Activated naive CD4-positive, alpha-beta T cell treated with anti-CD3 and anti-CD28 coated beads, Interleukin-2, amount 50 U/mL, for 72 hours (primary cell): ENCODE measurements at regions not wholly inside any gene's neighbourhood (a gene's known extent, or its start where the extent isn't known, plus 50 kb on each side); places are given as distances from the start of the nearest gene placed in this dataset.

Experiments
- ATAC-seq, 2 donors: fragments of 150-1000 bp; cut with Tn5 transposase; 2 replicates each; pipeline ENCODE4 v1.10.0; 2021; ENCODE audit warnings: mild to moderate bottlenecking in 2 of 2, moderate library complexity in 2 of 2
- DNase-seq, 2 donors: peaks; one replicate each; pipeline ENCODE4 v3.0.0; 2021 to 2022; ENCODE audit warnings: low spot score in 2 of 2
- H3K27ac Mint-ChIP-seq, 2 donors: one replicate each; pipeline ENCODE4 v1.8.0; 2022; ENCODE audit warnings: mild to moderate bottlenecking in 2 of 2, mixed read lengths in 2 of 2
- H3K36me3 Mint-ChIP-seq, 2 donors: one replicate each; pipeline ENCODE4 v1.8.0; 2022; ENCODE audit warnings: mixed read lengths in 2 of 2
- H3K9me3 Mint-ChIP-seq, 2 donors: one replicate each; pipeline ENCODE4 v1.8.0; 2022; ENCODE audit warnings: mixed read lengths in 2 of 2

DNA sequence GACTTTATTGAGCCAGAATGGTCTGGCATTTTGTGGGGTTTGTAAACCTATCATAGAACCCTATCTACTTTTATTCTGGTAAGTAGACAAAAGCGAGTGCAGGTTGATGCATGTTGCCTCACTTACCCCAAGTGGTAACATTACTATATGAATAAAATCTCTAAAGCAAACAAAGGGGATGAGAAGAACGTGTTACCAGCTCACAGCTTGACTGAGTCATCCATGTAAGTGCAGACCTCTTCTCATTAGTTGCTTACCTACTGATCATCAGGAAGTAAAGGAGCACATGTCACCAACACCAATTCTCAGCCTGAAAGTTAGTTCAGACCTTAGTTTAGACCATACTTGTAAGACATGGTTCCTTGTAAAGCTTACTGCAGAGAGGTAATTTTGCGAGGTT, 1328.3 kb downstream of the C4orf33 start:
- Mint-ChIP-seq H3K27ac (no peak overlapping the region), H3K36me3 (no peaks in the 10 kb centered on the region), H3K9me3 (peaks cover 9 to 21% of the 10 kb centered on the region in 2 donors)
- ATAC-seq = no peak
- no peak for DNase-seq

DNA sequence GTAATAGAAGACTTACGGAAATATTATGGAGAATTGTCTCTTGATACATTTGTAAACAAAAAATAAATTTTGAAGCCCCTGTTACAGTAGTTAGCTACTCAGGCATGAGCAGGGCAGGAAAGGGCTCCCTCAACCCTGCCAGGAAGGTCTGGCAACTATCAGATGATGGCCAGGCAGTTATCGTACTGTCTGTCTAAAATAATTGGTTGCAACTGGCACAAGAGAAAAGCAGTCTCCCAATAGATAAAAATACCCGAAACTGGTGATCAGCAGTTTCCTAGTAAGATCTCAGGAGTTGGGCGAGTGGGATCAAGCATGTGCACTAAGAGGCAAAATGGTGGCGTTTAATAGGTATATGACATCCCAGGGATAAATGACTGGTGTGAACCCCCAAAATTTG, 1336.3 kb downstream of the C4orf33 start:
- ATAC-seq = no peak
- no peak for DNase-seq
- peaks cover 8 to 18% of the 10 kb centered on the region in 2 donors for H3K9me3 Mint-ChIP-seq
- no peak overlapping the region for H3K27ac Mint-ChIP-seq
- H3K36me3 Mint-ChIP-seq = no peaks in the 10 kb centered on the region

DNA sequence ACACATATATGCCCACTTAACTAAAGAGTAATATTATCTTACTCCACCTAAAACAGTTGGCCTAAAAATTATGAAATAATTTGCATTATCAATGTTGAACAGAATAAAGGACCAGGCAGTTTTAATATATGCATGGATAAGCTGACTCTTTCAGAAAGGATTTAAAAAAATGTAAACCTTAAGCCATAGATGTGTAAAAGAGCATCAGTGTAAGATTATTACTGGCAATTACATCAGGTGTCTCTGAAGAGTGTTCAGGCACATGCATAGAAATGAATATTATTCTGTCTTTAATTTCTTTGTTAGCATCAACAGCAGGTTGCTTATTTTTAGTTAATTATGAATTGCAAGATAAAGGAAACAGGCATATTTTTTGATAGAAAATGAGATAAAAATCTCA, 1353.8 kb downstream of the C4orf33 start:
- Mint-ChIP-seq H3K36me3 (peaks cover 0 to 5% of the 10 kb centered on the region in 2 donors), H3K27ac (no peak overlapping the region), H3K9me3 (peaks cover 12 to 21% of the 10 kb centered on the region in 2 donors)
- DNase-seq (no peak), ATAC-seq (no peak)

DNA sequence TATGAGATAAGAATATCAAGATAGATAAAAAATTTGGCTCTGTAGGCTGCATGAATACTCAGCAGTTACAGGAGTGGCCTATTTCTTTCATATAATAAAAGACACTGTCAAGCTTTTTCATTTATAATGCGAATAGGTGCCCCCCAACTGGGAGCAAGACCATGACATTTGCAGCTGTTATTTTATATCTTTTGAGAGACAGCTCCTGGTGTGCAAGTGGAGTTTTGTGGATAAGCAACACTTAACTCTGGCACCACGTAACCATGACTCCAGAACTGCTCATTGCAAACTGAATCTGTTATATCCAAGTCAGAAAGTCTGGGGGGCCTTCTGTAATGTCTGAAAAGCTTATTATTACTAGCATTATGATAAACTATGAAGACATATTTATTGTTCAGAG, 1372.4 kb downstream of the C4orf33 start:
- no peaks in the 10 kb centered on the region for H3K36me3 Mint-ChIP-seq
- H3K27ac Mint-ChIP-seq = no peak overlapping the region
- peaks cover 5% of the 10 kb centered on the region in 2 donors for H3K9me3 Mint-ChIP-seq
- no peak for DNase-seq
- no peak for ATAC-seq

DNA sequence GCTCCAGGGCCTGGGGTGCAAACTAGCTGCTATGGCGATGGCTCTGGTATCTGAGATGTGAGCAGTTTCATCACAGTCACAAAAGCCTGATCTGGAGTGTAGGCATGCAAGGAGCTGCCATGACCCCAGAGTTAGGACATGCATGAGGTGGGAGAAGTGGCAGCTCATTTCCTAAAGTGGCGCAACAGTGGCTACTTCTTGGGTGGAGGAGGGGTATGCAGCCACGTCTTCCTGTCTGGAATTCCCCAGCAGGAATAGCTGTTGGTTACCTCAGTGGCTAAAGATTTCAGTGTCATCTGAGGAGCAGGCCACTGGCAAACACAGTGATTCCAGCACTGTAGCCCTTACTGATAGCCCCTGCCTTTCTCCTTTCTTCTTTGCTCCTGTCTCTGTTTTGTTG, 1382.5 kb downstream of the C4orf33 start:
- Mint-ChIP-seq H3K9me3 (peaks cover 6 to 14% of the 10 kb centered on the region in 2 donors), H3K27ac (no peak overlapping the region), H3K36me3 (peaks cover 0 to 8% of the 10 kb centered on the region in 2 donors)
- DNase-seq = no peak
- no peak for ATAC-seq

DNA sequence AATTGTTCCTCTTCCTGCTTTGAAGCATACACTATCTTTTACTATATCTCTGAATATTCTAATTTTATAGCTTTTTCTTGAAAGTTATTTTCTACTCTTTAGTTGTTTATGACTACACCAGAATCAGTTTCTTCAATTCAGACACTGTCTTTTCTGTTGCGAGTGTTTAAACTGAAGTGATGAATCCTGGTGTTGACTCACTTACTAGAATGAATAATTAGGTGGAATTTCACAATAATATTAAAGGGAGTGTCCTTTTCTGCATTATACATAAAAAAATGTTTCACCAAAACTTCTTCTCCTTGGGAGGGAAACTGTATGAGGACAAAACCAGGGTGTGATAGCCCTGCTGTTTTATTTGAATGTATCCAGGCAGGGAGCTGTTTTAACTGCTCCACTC, 1383.1 kb downstream of the C4orf33 start:
- H3K9me3 Mint-ChIP-seq = peaks cover 6 to 18% of the 10 kb centered on the region in 2 donors
- H3K27ac Mint-ChIP-seq = no peak overlapping the region
- no peak for DNase-seq
- ATAC-seq = no peak
- peaks cover 0 to 8% of the 10 kb centered on the region in 2 donors for H3K36me3 Mint-ChIP-seq

DNA sequence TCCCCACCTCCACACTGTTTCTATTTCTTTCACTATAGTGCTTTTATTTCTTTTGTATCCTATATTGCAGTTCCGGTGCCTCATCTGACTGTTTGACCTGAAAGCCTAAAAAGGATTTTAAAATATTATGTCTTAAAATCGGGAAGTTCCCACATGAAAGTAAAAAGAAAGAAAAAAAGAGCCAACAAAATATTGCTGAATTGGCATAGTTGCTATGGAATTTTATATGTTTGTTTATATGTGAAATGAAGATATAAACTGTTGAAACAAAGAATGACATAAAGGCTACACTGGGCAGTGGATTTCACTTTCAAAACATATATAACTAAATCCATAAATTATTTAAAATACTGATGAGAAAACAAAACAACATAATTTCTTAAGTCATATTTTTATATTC, 1383.7 kb downstream of the C4orf33 start:
- Mint-ChIP-seq H3K9me3 (peaks cover 6 to 18% of the 10 kb centered on the region in 2 donors), H3K36me3 (peaks cover 0 to 8% of the 10 kb centered on the region in 2 donors), H3K27ac (no peak overlapping the region)
- ATAC-seq (no peak), DNase-seq (no peak)

DNA sequence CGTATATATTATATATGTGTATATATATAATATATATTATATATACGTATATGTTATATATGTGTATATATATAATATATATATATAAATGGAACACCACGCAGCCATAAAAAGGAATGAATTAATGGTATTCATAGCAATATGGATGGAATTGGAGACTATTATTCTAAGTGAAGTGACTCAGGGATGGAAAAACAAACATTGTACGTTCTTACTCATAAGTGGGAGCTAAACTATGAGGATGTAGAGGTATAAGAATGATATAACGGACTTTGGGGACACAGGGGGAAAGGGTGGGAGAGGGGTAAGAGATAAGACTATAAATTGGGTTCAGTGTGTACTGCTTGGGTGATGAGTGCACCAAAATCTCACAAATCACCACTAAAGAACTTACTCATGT, 1388.9 kb downstream of the C4orf33 start:
- Mint-ChIP-seq H3K36me3 (peaks cover 0 to 8% of the 10 kb centered on the region in 2 donors), H3K27ac (no peak overlapping the region), H3K9me3 (peaks cover 6 to 16% of the 10 kb centered on the region in 2 donors)
- DNase-seq (no peak), ATAC-seq (no peak)

DNA sequence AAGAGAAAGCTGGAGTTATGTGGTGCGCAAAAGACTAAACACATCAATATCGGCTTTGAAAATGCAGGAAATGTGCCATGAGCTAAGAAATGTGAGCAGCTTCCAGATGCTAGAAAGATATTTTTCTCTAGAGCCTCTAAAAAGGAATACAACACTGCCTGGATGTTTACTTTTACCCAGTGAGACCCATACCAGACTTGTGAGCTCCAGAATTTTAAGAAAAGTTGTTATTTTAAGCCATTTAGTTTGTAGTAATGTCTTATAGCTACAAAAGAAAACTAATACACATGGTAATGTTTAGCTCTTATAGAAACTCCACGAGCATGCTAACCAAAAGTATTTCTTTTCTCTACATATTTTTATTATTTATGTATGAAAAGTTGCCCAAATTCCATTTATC, 1389.4 kb downstream of the C4orf33 start:
- no peak overlapping the region for H3K27ac Mint-ChIP-seq
- peaks cover 6 to 16% of the 10 kb centered on the region in 2 donors for H3K9me3 Mint-ChIP-seq
- H3K36me3 Mint-ChIP-seq = peaks cover 0 to 8% of the 10 kb centered on the region in 2 donors
- no peak for ATAC-seq
- DNase-seq = no peak

DNA sequence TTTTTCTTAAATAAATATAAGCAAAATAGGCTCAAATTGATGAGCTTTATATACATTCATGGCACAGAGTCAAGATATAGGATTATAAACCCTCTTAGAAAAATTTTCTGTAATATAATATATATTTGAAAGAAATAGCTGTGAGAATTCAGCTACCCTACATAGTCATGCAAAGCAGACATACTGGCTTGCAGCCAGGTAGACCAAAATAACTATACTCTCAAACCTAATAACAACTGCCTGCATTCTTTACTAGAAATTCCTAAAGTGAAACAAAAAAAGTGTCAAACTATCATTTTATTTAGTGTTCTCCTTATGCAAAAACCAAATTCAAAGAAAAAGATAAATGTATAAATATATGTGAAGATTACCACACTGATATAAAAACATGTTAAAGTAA, 1390.2 kb downstream of the C4orf33 start:
- Mint-ChIP-seq H3K9me3 (peaks cover 11 to 17% of the 10 kb centered on the region in 2 donors), H3K27ac (no peak overlapping the region), H3K36me3 (peaks cover 0 to 8% of the 10 kb centered on the region in 2 donors)
- ATAC-seq (no peak), DNase-seq (no peak)

DNA sequence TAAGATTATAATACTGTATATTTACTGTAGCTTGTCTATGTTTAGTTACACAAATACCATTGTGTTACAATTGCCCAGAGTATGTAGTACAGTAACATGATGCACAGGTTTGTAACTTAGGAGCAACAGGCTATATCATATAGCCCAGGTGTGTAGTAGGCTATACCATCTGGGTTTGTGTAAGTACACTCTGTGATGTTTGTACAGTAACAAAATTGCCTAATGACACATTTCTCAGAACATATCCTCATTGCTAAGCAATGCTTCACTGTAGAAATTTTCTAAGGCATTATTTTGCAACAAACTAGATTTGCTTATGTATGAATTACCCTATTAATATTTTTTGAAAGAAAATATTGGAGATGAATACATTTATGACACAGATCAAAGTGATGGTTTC, 1390.9 kb downstream of the C4orf33 start:
- ATAC-seq = no peak
- Mint-ChIP-seq H3K36me3 (peaks cover 0 to 7% of the 10 kb centered on the region in 2 donors), H3K27ac (no peak overlapping the region), H3K9me3 (peaks cover 18 to 23% of the 10 kb centered on the region in 2 donors)
- DNase-seq = no peak

DNA sequence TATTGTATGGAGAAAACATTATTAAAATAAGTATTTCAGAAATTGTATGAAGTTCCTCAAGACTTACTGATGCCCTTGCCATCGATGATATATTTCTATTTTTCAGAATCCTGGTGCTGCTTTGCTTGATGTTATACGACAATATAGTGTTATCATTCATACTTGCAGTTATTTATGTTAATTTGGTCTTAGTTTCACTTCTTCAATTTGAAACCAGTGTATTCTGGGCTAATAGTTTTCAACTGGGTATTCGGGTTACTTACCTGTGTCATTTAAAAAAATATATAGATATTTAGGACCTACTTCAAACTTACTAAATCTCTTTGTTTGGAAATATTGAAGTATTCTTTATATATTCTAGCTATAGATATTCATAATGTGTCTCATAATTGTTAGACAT, 1414.7 kb downstream of the C4orf33 start:
- peaks cover 12 to 23% of the 10 kb centered on the region in 2 donors for H3K9me3 Mint-ChIP-seq
- ATAC-seq (no peak), DNase-seq (no peak)
- no peak overlapping the region for H3K27ac Mint-ChIP-seq
- no peaks in the 10 kb centered on the region for H3K36me3 Mint-ChIP-seq

DNA sequence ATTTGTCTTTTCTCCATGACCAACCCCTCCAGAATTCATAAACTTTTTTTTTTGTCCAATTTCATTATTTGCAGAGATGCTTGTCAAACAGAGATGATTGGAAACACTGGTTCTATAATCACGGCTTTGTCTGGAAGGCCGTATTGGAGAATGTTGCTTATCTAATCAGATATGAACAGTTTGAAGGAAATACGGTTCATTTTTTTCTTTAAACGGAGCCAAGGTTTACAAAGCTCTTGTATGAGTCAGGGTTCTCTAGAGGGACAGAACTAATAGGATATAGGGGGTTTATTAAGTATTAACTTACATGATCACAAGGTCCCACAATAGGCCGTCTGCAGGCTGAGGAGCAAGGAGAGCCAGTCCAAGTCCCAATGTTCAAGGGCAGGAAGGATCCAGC, 1415.8 kb downstream of the C4orf33 start:
- no peak overlapping the region for H3K27ac Mint-ChIP-seq

DNA sequence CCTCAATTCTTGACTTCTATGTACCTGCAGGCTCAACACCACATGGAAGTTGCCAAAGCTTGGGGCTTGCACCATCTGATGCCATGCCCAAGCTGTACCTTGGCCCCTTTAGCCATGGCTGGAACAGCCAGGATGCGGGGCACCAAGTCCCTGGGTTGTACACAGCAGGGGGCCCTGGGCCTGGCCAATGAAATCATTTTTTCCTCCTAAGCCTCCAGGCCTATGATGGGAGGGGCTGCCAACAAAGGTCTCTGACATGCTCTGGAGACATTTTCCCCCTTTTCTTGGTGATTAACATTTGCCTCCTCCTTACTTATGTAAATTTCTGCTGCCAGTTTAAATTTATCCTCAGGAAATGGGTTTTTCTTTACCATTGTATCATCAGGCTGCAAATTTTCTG, 1428.1 kb downstream of the C4orf33 start:
- DNase-seq = no peak
- peaks cover 20% of the 10 kb centered on the region in 2 donors for H3K9me3 Mint-ChIP-seq
- no peak for ATAC-seq
- no peak overlapping the region for H3K27ac Mint-ChIP-seq
- H3K36me3 Mint-ChIP-seq = no peaks in the 10 kb centered on the region

More for the DNA sequence above, 1415.8 kb downstream of the C4orf33 start:
- H3K36me3 Mint-ChIP-seq = no peaks in the 10 kb centered on the region
- peaks cover 12 to 27% of the 10 kb centered on the region in 2 donors for H3K9me3 Mint-ChIP-seq
- DNase-seq (no peak), ATAC-seq (no peak)

DNA sequence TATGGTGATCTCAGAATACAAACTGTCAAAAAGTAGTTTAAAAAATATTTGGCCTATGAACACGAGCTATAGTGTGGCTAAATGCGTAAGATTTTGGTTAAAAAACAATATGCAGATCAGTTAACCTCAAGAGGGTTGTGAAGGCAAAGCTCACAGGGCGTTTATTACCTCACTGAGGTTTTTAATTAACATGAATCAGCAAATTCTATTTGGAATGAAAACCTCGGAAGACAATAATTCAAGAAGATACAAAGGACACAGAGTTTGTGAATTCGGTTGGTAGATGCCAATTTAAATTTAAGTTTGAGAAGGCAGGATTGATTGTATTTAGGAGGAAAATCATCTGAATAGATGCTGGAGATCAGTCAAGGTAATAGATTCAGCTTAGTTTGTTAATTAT, 1434.6 kb downstream of the C4orf33 start:
- DNase-seq (no peak), ATAC-seq (no peak)
- Mint-ChIP-seq H3K9me3 (peaks cover 17 to 20% of the 10 kb centered on the region in 2 donors), H3K36me3 (no peaks in the 10 kb centered on the region), H3K27ac (no peak overlapping the region)

DNA sequence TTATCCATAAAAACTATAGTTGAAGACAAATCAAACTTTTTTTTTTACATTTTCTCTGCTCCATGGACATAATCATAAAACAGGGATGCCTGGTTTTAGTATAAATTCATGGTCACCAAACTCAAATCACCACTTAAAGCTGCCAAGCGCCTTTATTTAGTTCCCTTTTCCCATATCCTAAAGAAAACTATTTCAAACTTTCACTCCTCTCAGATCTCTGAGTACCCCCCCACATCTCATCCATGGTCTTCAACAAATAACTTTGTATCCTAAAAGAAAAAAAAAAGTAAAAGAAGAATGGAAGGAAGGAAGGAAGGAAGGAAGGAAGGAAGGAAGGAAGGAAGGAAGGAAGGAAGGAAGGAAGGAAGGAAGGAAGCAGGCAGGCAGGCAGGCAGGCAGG, 1438.7 kb downstream of the C4orf33 start:
- no peak for ATAC-seq
- no peak for DNase-seq
- no peaks in the 10 kb centered on the region for H3K36me3 Mint-ChIP-seq
- H3K27ac Mint-ChIP-seq = no peak overlapping the region
- peaks cover 14 to 18% of the 10 kb centered on the region in 2 donors for H3K9me3 Mint-ChIP-seq

DNA sequence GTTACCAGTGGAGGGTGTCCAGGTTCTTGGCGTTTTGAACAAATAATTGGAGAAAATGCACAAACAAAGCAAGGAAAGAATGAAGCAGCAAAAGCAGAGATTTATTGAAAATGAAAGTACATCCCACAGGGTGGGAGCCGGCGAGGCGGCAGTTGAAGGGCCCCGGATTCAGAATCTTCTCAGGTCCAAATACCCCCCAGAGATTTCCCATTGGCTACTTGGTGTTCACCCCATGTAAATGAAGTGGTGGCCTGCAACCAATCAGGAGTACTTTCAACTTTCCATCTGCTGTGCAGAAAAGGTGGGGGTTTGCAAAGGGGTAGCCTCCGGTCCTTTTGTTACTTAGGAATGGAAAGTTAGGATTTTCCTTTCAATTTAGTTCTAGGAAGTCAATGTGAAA, 1447.0 kb downstream of the C4orf33 start:
- H3K27ac Mint-ChIP-seq = no peak overlapping the region
- H3K36me3 Mint-ChIP-seq = no peaks in the 10 kb centered on the region
- DNase-seq = no peak
- ATAC-seq = no peak
- H3K9me3 Mint-ChIP-seq = peaks cover 6 to 9% of the 10 kb centered on the region in 2 donors

DNA sequence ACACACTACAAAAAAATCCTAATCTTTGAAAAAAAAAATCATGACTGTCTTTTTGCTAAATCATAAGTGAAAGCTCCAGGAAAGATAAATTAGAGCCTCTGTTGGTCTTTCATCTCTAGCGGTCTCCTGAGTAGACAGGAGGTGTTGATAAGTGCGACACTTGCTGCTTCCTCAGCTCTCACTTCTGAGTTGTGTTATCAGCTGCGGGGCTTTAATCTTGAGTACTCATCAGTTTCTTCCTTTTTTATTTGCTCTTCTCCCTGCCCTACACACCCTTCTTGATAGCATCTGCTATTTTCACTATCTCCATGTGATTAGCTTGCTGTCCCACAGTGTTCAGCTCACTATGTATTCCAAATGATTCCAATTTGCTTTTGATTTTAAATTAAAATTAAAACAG, 1449.2 kb downstream of the C4orf33 start:
- ATAC-seq = no peak
- Mint-ChIP-seq H3K36me3 (no peaks in the 10 kb centered on the region), H3K27ac (no peak overlapping the region), H3K9me3 (peaks cover 7 to 10% of the 10 kb centered on the region in 2 donors)
- no peak for DNase-seq

DNA sequence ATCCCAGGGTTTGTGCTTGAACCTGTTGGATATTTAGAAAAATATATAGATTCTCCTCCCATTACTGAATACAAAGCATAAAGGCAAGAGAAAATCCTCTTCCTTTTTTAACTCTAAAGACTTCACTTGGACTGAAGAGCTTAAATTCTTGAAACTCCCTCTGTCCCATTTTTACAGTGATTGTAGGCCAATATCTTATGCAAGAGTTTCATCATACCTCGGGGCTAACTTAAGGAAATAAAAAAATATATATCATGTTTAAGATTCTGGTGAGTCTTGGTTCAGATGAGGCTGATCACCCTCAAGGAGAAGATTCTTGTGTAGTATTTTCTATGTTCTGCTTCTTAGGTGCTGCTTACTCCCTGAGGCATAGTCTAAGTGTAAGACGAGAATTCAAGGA, 1449.6 kb downstream of the C4orf33 start:
- no peak for ATAC-seq
- Mint-ChIP-seq H3K9me3 (peaks cover 7 to 10% of the 10 kb centered on the region in 2 donors), H3K36me3 (no peaks in the 10 kb centered on the region), H3K27ac (no peak overlapping the region)
- DNase-seq = no peak
